B cell (primary cell): ENCODE measurements at regions not wholly inside any gene's neighbourhood (a gene's known extent, or its start where the extent isn't known, plus 50 kb on each side); places are given as distances from the start of the nearest gene placed in this dataset.

Source experiments
- ATAC-seq: fragments of 200-7000 bp; cut with Tn5 transposase; one replicate; pipeline ENCODE4 v1.10.0; 2021; ENCODE audit warnings: low read depth, mild to moderate bottlenecking, moderate number of reproducible peaks, moderate library complexity
- CTCF ChIA-PET: fragments of 350-600 bp; sonication (Branson Sonifier 250); formaldehyde crosslinking; loops from one replicate; lab custom pipeline; 2021; ENCODE audit warnings: antibody characterized with exemption, inconsistent platforms; lab: Charles Lee
- POLR2A ChIA-PET: fragments of 350-600 bp; sonication (Branson Sonifier 250); formaldehyde crosslinking; loops from one replicate; lab custom pipeline; 2021; ENCODE audit warnings: antibody characterized with exemption; lab: Charles Lee
- DNase-seq: peaks from one replicate; pipeline ENCODE4 v3.0.0; 2013
- H2AFZ ChIP-seq: 2 replicates; pipeline ENCODE4 v1.6.1; 2012; ENCODE audit warnings: mild to moderate bottlenecking, low read depth, low read length; ENCODE audit not compliant: insufficient read depth, poor library complexity, severe bottlenecking
- H3K27ac ChIP-seq, 2 donors: 1 replicate in 1 of 2; 2 replicates in 1 of 2; pipeline ENCODE4 v1.5.1; 2012 to 2013; ENCODE audit warnings: low read length in 2 of 2, mild to moderate bottlenecking in 2 of 2, moderate library complexity in 1 of 2
- H3K27me3 ChIP-seq, 4 experiments: fragments of 200-600 bp in 1 of 4; sonication (generic) in 1 of 4; replicated peaks in 1 of 4; 1 replicate in 2 of 4; 2 replicates in 2 of 4; pipeline versions ENCODE4 v1.6.1 to v1.7.0; 2013 to 2016; ENCODE audit warnings: low read length in 3 of 4, mild to moderate bottlenecking in 2 of 4, mixed read lengths in 1 of 4, moderate library complexity in 1 of 4; ENCODE audit not compliant: insufficient read depth in 4 of 4, control insufficient read depth in 3 of 4; ENCODE audit errors: control extremely low read depth in 1 of 4
- H3K36me3 ChIP-seq, 2 experiments: replicated peaks in 1 of 2; 1 replicate in 1 of 2; 2 replicates in 1 of 2; pipeline versions ENCODE4 v1.6.1 to v1.7.1; 2013; ENCODE audit warnings: low read length in 1 of 2; ENCODE audit not compliant: insufficient read depth in 2 of 2, control insufficient read depth in 1 of 2; ENCODE audit errors: control extremely low read depth in 1 of 2, extremely low read depth in 1 of 2
- H3K4me1 ChIP-seq, 2 donors: fragments of 200-600 bp in 1 of 2; sonication (generic) in 1 of 2; 1 replicate in 1 of 2; 2 replicates in 1 of 2; pipeline versions ENCODE4 v1.5.1 to v1.6.1; 2013 to 2017; ENCODE audit warnings: low read length in 2 of 2; ENCODE audit not compliant: control insufficient read depth in 2 of 2, insufficient read depth in 2 of 2
- H3K4me2 ChIP-seq: replicated peaks from 2 replicates; pipeline ENCODE3; 2012; ENCODE audit warnings: mild to moderate bottlenecking, low read depth, low read length; ENCODE audit not compliant: poor library complexity, severe bottlenecking
- H3K4me3 ChIP-seq, 5 experiments: fragments of 200-600 bp in 1 of 5; sonication (generic) in 1 of 5; 1 replicate in 3 of 5; 2 replicates in 2 of 5; pipeline versions ENCODE4 v1.5.1 to v1.7.0; 2011 to 2016; ENCODE audit warnings: low read length in 4 of 5, mild to moderate bottlenecking in 4 of 5, low read depth in 2 of 5, control low read depth in 1 of 5, moderate library complexity in 1 of 5; ENCODE audit not compliant: insufficient read depth in 1 of 5; ENCODE audit errors: control extremely low read depth in 1 of 5, extremely low read depth in 1 of 5
- H3K79me2 ChIP-seq: fragments of 200-600 bp; sonication (generic); one replicate; pipeline ENCODE4 v1.6.0; 2016; ENCODE audit warnings: low read length; ENCODE audit not compliant: control insufficient read depth, insufficient read depth
- H3K9ac ChIP-seq: fragments of 200-600 bp; sonication (generic); 2 replicates; pipeline ENCODE4 v1.6.1; 2017; ENCODE audit warnings: mild to moderate bottlenecking, low read length, moderate library complexity
- H3K9me3 ChIP-seq, 3 donors: one replicate each; pipeline versions ENCODE4 v1.6.1 to v1.7.1; 2013; ENCODE audit warnings: low read length in 2 of 3; ENCODE audit not compliant: control insufficient read depth in 2 of 3, insufficient read depth in 1 of 3; ENCODE audit errors: control extremely low read depth in 1 of 3
- H4K20me1 ChIP-seq: 2 replicates; pipeline ENCODE4 v1.6.0; 2012; ENCODE audit warnings: mild to moderate bottlenecking, low read length; ENCODE audit not compliant: insufficient read depth, control insufficient read depth, poor library complexity, severe bottlenecking
- H3K27ac Mint-ChIP-seq: one replicate; pipeline ENCODE4 v1.8.0; 2021; ENCODE audit warnings: mixed read lengths
- H3K27me3 Mint-ChIP-seq: one replicate; pipeline ENCODE4 v1.8.0; 2021; ENCODE audit warnings: mixed read lengths
- H3K4me1 Mint-ChIP-seq: one replicate; pipeline ENCODE4 v1.8.0; 2021; ENCODE audit warnings: mixed read lengths
- H3K4me3 Mint-ChIP-seq: one replicate; pipeline ENCODE4 v1.8.0; 2021; ENCODE audit warnings: mixed read lengths
- H3K9me3 Mint-ChIP-seq: one replicate; pipeline ENCODE4 v1.8.0; 2022; ENCODE audit warnings: mixed read lengths; ENCODE audit not compliant: insufficient read depth
- EZH2 ChIP-seq: IDR thresholded peaks from 2 replicates; pipeline ENCODE4 v1.6.1; 2012; ENCODE audit warnings: borderline replicate concordance, low read depth, mild to moderate bottlenecking, moderate library complexity, low read length; ENCODE audit not compliant: insufficient read depth, poor library complexity, severe bottlenecking
- WGBS: methylation state at CpG from one replicate; pipeline ENCODE4 v1.1.5; 2013; ENCODE audit warnings: missing lambda C conversion rate; ENCODE audit not compliant: insufficient coverage; 5-methylcytosine and 5-hydroxymethylcytosine counted together
- intact Hi-C: fragments of 100-400 bp; cut with micrococcal nuclease; formaldehyde crosslinking; loops from one replicate; pipeline ENCODE4 v1.10.0; 2022
- TF ChIP-seq, protein P1 (sequence below): fragments of 200-600 bp; IDR thresholded peaks from one replicate; pipeline ENCODE4 v1.8.0; 2022; ENCODE audit warnings: antibody characterized with exemption, mild to moderate bottlenecking

DNA sequence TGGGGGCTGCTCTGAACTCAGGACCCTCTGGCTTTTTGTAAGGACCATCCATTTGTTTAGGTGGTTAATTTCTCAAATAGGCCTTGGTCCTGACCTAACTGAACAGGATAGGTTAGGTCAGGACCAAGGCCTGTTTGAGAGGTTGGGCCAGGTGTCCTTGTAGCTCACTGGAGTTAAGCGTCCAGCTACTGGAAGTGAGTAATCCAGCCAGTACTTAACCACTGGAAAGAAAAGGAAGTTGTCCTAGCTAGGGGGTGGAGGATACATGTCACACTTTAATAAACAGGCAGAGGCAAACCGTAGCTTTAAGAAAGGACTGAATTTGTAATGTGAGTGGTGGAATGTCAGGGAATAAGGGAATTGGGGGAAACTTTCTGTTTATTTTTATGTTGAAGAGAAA is 96.0 kb downstream of the GPR85 start:
- DNase-seq (no peak), ATAC-seq (no peak)
- CTCF ChIA-PET = no interaction called here
- no peaks in the 10 kb centered on the region for H4K20me1 ChIP-seq
- H3K27me3 ChIP-seq = no peaks in the 10 kb centered on the region
- H3K27me3 Mint-ChIP-seq = peaks cover 18% of the 10 kb centered on the region
- no peak overlapping the region for H3K4me3 Mint-ChIP-seq
- TF ChIP-seq EZH2 = no peak
- TF ChIP-seq, protein P1, sequence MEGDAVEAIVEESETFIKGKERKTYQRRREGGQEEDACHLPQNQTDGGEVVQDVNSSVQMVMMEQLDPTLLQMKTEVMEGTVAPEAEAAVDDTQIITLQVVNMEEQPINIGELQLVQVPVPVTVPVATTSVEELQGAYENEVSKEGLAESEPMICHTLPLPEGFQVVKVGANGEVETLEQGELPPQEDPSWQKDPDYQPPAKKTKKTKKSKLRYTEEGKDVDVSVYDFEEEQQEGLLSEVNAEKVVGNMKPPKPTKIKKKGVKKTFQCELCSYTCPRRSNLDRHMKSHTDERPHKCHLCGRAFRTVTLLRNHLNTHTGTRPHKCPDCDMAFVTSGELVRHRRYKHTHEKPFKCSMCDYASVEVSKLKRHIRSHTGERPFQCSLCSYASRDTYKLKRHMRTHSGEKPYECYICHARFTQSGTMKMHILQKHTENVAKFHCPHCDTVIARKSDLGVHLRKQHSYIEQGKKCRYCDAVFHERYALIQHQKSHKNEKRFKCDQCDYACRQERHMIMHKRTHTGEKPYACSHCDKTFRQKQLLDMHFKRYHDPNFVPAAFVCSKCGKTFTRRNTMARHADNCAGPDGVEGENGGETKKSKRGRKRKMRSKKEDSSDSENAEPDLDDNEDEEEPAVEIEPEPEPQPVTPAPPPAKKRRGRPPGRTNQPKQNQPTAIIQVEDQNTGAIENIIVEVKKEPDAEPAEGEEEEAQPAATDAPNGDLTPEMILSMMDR = no peak
- H3K4me1 Mint-ChIP-seq = peaks cover 2% of the 10 kb centered on the region
- no peak overlapping the region for H3K27ac Mint-ChIP-seq
- intact Hi-C loops = no loop called here
- no peaks in the 10 kb centered on the region for H3K9me3 ChIP-seq
- H3K4me1 ChIP-seq = peaks cover 5% of the 10 kb centered on the region in 2 donors
- H3K9ac ChIP-seq = no peak overlapping the region
- WGBS = 60% methylated on average over 2 of the region's 2 CpGs
- H3K36me3 ChIP-seq = no peaks in the 10 kb centered on the region
- no peak overlapping the region for H2AFZ ChIP-seq
- H3K27ac ChIP-seq = no peak overlapping the region
- H3K4me3 ChIP-seq = no peak overlapping the region
- POLR2A ChIA-PET = no interaction called here
- H3K9me3 Mint-ChIP-seq = no peaks in the 10 kb centered on the region
- H3K4me2 ChIP-seq = no peak overlapping the region
- H3K79me2 ChIP-seq = no peaks in the 10 kb centered on the region

DNA sequence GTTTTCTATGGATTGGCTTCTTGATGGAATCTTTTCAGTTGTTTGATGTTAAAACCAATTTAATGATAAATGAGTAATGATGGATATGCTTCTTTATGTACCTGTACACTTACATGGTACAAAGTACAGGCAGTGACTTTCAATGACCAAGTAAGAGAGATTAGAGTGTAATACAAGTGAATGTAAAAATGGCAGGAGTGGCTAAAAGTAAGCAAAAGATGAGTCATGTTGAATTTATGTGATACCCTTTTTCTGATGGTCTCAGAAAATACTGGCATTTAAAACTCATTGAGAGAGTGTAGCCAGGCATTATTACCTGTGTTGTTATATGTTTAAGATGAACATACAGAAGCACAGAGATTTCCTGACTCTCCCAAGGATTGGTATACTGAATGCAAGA is 97.1 kb downstream of the GPR85 start:
- ATAC-seq (no peak), DNase-seq (no peak)
- no peaks in the 10 kb centered on the region for H3K9me3 Mint-ChIP-seq
- Histone ChIP-seq H4K20me1 (no peaks in the 10 kb centered on the region), H3K79me2 (no peaks in the 10 kb centered on the region), H2AFZ (no peak overlapping the region), H3K4me1 (peaks cover 5% of the 10 kb centered on the region in 2 donors), H3K9me3 (no peaks in the 10 kb centered on the region), H3K9ac (no peak overlapping the region), H3K36me3 (no peaks in the 10 kb centered on the region), H3K4me2 (no peak overlapping the region), H3K27ac (no peak overlapping the region), H3K27me3 (no peaks in the 10 kb centered on the region), H3K4me3 (no peak overlapping the region)
- peaks cover 2% of the 10 kb centered on the region for H3K4me1 Mint-ChIP-seq
- ChIA-PET CTCF (no interaction called here), POLR2A (no interaction called here)
- intact Hi-C loops = no loop called here
- no peak overlapping the region for H3K27ac Mint-ChIP-seq
- peaks cover 18% of the 10 kb centered on the region for H3K27me3 Mint-ChIP-seq
- TF ChIP-seq, protein P1 = no peak
- no peak for TF ChIP-seq EZH2
- H3K4me3 Mint-ChIP-seq = no peak overlapping the region
